Naive thymus-derived CD4-positive, alpha-beta T cell (primary cell): ENCODE measurements at regions not wholly inside any gene's neighbourhood (a gene's known extent, or its start where the extent isn't known, plus 50 kb on each side); places are given as distances from the start of the nearest gene placed in this dataset.
"Not testable (repeated sequence)": the region's sequence is repeated elsewhere in the genome, so short reads cannot be mapped to it uniquely, and the experiment has no call there.

ENCODE experiments used
- ATAC-seq: fragments of 150-1000 bp; cut with Tn5 transposase; 2 replicates; pipeline ENCODE4 v1.10.0; 2021; ENCODE audit warnings: mild to moderate bottlenecking, moderate library complexity
- CTCF ChIA-PET: fragments of 350-600 bp; sonication (Branson Sonifier 250); formaldehyde crosslinking; loops from one replicate; lab custom pipeline; 2021; ENCODE audit warnings: antibody characterized with exemption; lab: Charles Lee
- POLR2A ChIA-PET: fragments of 350-600 bp; sonication (Branson Sonifier 250); formaldehyde crosslinking; loops from one replicate; lab custom pipeline; 2021; ENCODE audit warnings: antibody characterized with exemption, inconsistent platforms; lab: Charles Lee
- DNase-seq, 9 donors: peaks; one replicate each; pipeline versions ENCODE4 v3.0.0 to v3.0.0-alpha.2; 2020 to 2022; ENCODE audit warnings: mixed read lengths in 1 of 9
- H3K27ac ChIP-seq: one replicate; pipeline ENCODE4 v1.7.0; 2013; ENCODE audit warnings: mild to moderate bottlenecking, low read depth, low read length, moderate library complexity
- H3K27me3 ChIP-seq, 2 donors: one replicate each; pipeline ENCODE4 v1.7.0; 2013; ENCODE audit warnings: low read length in 2 of 2, mild to moderate bottlenecking in 2 of 2, moderate library complexity in 2 of 2; ENCODE audit not compliant: control insufficient read depth in 2 of 2, insufficient read depth in 2 of 2
- H3K36me3 ChIP-seq, 3 experiments: 1 replicate in 2 of 3; 2 replicates in 1 of 3; pipeline ENCODE4 v1.7.0; 2013; ENCODE audit warnings: low read length in 3 of 3, mild to moderate bottlenecking in 3 of 3, moderate library complexity in 1 of 3; ENCODE audit not compliant: insufficient read depth in 3 of 3, control insufficient read depth in 2 of 3
- H3K4me1 ChIP-seq, 2 donors: one replicate each; pipeline ENCODE4 v1.7.0; 2013; ENCODE audit warnings: low read length in 2 of 2, mild to moderate bottlenecking in 2 of 2, moderate library complexity in 1 of 2; ENCODE audit not compliant: control insufficient read depth in 2 of 2, insufficient read depth in 2 of 2
- H3K4me3 ChIP-seq: 2 replicates; pipeline ENCODE4 v1.7.0; 2013; ENCODE audit warnings: mild to moderate bottlenecking, low read length
- H3K9me3 ChIP-seq, 3 experiments: 1 replicate in 2 of 3; 2 replicates in 1 of 3; pipeline ENCODE4 v1.7.0; 2013; ENCODE audit warnings: low read length in 3 of 3; ENCODE audit not compliant: control insufficient read depth in 2 of 3
- H3K27ac Mint-ChIP-seq, 9 donors: one replicate each; pipeline ENCODE4 v1.8.0; 2020 to 2022; ENCODE audit warnings: mixed read lengths in 9 of 9, mild to moderate bottlenecking in 8 of 9, moderate library complexity in 5 of 9, inconsistent platforms in 2 of 9
- H3K27me3 Mint-ChIP-seq, 5 donors: one replicate each; pipeline ENCODE4 v1.8.0; 2021 to 2022; ENCODE audit warnings: mixed read lengths in 5 of 5, mild to moderate bottlenecking in 1 of 5
- H3K36me3 Mint-ChIP-seq, 5 donors: one replicate each; pipeline ENCODE4 v1.8.0; 2020 to 2022; ENCODE audit warnings: mixed read lengths in 5 of 5, mild to moderate bottlenecking in 3 of 5, inconsistent platforms in 1 of 5
- H3K4me1 Mint-ChIP-seq, 7 donors: one replicate each; pipeline ENCODE4 v1.8.0; 2020 to 2022; ENCODE audit warnings: mixed read lengths in 7 of 7, mild to moderate bottlenecking in 3 of 7, inconsistent platforms in 1 of 7
- H3K4me3 Mint-ChIP-seq, 10 donors: one replicate each; pipeline ENCODE4 v1.8.0; 2020 to 2022; ENCODE audit warnings: mild to moderate bottlenecking in 10 of 10, mixed read lengths in 10 of 10, moderate library complexity in 6 of 10, inconsistent platforms in 2 of 10
- H3K9me3 Mint-ChIP-seq, 11 donors: one replicate each; pipeline ENCODE4 v1.8.0; 2020 to 2022; ENCODE audit warnings: mixed read lengths in 11 of 11, mild to moderate bottlenecking in 4 of 11, inconsistent platforms in 1 of 11, moderate library complexity in 1 of 11
- intact Hi-C, 2 donors: fragments of 100-400 bp; cut with micrococcal nuclease; formaldehyde crosslinking; loops; one replicate each; pipeline ENCODE4 v1.15.1; 2023

GRCh38 chr2:87429931-87430275, 318.0 kb upstream of the PLGLB2 start:
- H3K9me3 Mint-ChIP-seq, H3K4me1 Mint-ChIP-seq, H3K36me3 ChIP-seq, H3K27me3 ChIP-seq, intact Hi-C loops, H3K4me1 ChIP-seq, ATAC-seq, H3K4me3 ChIP-seq, CTCF ChIA-PET, H3K36me3 Mint-ChIP-seq, POLR2A ChIA-PET, DNase-seq, H3K4me3 Mint-ChIP-seq, H3K27ac ChIP-seq, H3K9me3 ChIP-seq, H3K27me3 Mint-ChIP-seq, H3K27ac Mint-ChIP-seq: not testable (repeated sequence)

- H3K27ac ChIP-seq, H3K4me3 Mint-ChIP-seq, H3K36me3 Mint-ChIP-seq, H3K27ac Mint-ChIP-seq, H3K4me1 Mint-ChIP-seq, H3K9me3 Mint-ChIP-seq, H3K27me3 ChIP-seq, H3K4me3 ChIP-seq, H3K27me3 Mint-ChIP-seq, POLR2A ChIA-PET, CTCF ChIA-PET, ATAC-seq, H3K4me1 ChIP-seq, H3K9me3 ChIP-seq, intact Hi-C loops, DNase-seq, H3K36me3 ChIP-seq: not testable (repeated sequence)
Measured at GRCh38 chr2:87431051-87431450, 316.8 kb upstream of the PLGLB2 start.

- H3K36me3 ChIP-seq, H3K9me3 Mint-ChIP-seq: not testable (repeated sequence)
Measured at GRCh38 chr2:87432711-87433453, 315.0 kb upstream of the PLGLB2 start.

GRCh38 chr2:87436007-87436406, 311.9 kb upstream of the PLGLB2 start:
- H3K36me3 Mint-ChIP-seq, ATAC-seq, intact Hi-C loops, H3K27me3 Mint-ChIP-seq, H3K36me3 ChIP-seq, DNase-seq, H3K4me1 ChIP-seq, H3K27me3 ChIP-seq, H3K4me3 Mint-ChIP-seq, H3K27ac Mint-ChIP-seq, H3K9me3 Mint-ChIP-seq, CTCF ChIA-PET, H3K27ac ChIP-seq, H3K9me3 ChIP-seq, H3K4me3 ChIP-seq, H3K4me1 Mint-ChIP-seq, POLR2A ChIA-PET: not testable (repeated sequence)

More at GRCh38 chr2:87432711-87433453, 315.0 kb upstream of the PLGLB2 start:
- H3K4me3 Mint-ChIP-seq, H3K27ac Mint-ChIP-seq, H3K27me3 Mint-ChIP-seq, intact Hi-C loops, CTCF ChIA-PET, H3K4me1 ChIP-seq, H3K27ac ChIP-seq, ATAC-seq, H3K27me3 ChIP-seq, POLR2A ChIA-PET, H3K4me3 ChIP-seq, H3K4me1 Mint-ChIP-seq, DNase-seq, H3K36me3 Mint-ChIP-seq, H3K9me3 ChIP-seq: not testable (repeated sequence)

- H3K27me3 Mint-ChIP-seq, H3K9me3 ChIP-seq, H3K4me1 ChIP-seq, ATAC-seq, H3K9me3 Mint-ChIP-seq, CTCF ChIA-PET, DNase-seq, H3K27ac Mint-ChIP-seq, H3K27me3 ChIP-seq, H3K4me3 Mint-ChIP-seq, H3K4me3 ChIP-seq, H3K4me1 Mint-ChIP-seq, intact Hi-C loops, H3K36me3 Mint-ChIP-seq, POLR2A ChIA-PET, H3K36me3 ChIP-seq, H3K27ac ChIP-seq: not testable (repeated sequence)
Measured at GRCh38 chr2:87437701-87438260, 310.1 kb upstream of the PLGLB2 start.

- H3K36me3 ChIP-seq, H3K27ac ChIP-seq, POLR2A ChIA-PET, H3K27me3 ChIP-seq, H3K36me3 Mint-ChIP-seq, H3K4me1 ChIP-seq, intact Hi-C loops, H3K9me3 ChIP-seq, H3K4me3 Mint-ChIP-seq, H3K4me3 ChIP-seq, H3K9me3 Mint-ChIP-seq, H3K27ac Mint-ChIP-seq, H3K27me3 Mint-ChIP-seq, CTCF ChIA-PET, DNase-seq: not testable (repeated sequence)
- peak; percentile 29 for ATAC-seq
- H3K4me1 Mint-ChIP-seq, result peaks cover 0 to 14% (median 0%) of the 10 kb centered on the region in 7 donors
Measured at GRCh38 chr2:87438780-87439454, 309.0 kb upstream of the PLGLB2 start.
